HL-60 (cell line): ENCODE measurements at regions not wholly inside any gene's neighbourhood (a gene's known extent, or its start where the extent isn't known, plus 50 kb on each side); places are given as distances from the start of the nearest gene placed in this dataset.

Source experiments
- POLR2AphosphoS5 ChIP-seq: IDR thresholded peaks from 2 replicates; pipeline ENCODE4 v1.6.1; 2012; ENCODE audit warnings: low read depth
- TF ChIP-seq, protein P1 (sequence below): IDR thresholded peaks from one replicate; pipeline ENCODE4 v1.5.1; 2011; ENCODE audit warnings: low read length, control low read depth, inconsistent platforms; ENCODE audit not compliant: insufficient read depth
- TF ChIP-seq, protein P2 (sequence below): IDR thresholded peaks from 2 replicates; pipeline ENCODE4 v1.6.1; 2012; ENCODE audit warnings: low read depth; ENCODE audit not compliant: insufficient replicate concordance

DNA sequence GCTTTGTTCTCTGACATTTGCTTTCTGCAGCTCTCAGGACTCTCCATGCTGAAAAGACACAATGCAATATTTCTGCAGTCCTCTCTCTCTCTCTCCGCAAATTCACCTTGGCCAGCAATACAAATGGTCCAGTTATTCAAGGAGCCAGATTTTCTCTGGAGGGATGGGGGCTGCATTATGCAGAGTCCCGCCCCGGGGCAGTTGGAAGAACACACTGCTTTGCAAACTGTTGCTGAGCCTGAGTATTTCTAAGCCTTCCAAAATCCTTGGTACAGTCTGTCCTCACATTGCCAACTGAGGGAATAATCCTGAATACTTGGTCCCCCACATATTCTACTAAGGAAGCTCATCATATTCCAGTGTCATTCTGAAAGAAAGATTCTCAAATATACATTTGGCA lies 94.3 kb upstream of the ZC3H12C start:
- TF ChIP-seq, protein P1, sequence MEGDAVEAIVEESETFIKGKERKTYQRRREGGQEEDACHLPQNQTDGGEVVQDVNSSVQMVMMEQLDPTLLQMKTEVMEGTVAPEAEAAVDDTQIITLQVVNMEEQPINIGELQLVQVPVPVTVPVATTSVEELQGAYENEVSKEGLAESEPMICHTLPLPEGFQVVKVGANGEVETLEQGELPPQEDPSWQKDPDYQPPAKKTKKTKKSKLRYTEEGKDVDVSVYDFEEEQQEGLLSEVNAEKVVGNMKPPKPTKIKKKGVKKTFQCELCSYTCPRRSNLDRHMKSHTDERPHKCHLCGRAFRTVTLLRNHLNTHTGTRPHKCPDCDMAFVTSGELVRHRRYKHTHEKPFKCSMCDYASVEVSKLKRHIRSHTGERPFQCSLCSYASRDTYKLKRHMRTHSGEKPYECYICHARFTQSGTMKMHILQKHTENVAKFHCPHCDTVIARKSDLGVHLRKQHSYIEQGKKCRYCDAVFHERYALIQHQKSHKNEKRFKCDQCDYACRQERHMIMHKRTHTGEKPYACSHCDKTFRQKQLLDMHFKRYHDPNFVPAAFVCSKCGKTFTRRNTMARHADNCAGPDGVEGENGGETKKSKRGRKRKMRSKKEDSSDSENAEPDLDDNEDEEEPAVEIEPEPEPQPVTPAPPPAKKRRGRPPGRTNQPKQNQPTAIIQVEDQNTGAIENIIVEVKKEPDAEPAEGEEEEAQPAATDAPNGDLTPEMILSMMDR: no peak
- TF ChIP-seq POLR2AphosphoS5: no peak
- TF ChIP-seq, protein P2, sequence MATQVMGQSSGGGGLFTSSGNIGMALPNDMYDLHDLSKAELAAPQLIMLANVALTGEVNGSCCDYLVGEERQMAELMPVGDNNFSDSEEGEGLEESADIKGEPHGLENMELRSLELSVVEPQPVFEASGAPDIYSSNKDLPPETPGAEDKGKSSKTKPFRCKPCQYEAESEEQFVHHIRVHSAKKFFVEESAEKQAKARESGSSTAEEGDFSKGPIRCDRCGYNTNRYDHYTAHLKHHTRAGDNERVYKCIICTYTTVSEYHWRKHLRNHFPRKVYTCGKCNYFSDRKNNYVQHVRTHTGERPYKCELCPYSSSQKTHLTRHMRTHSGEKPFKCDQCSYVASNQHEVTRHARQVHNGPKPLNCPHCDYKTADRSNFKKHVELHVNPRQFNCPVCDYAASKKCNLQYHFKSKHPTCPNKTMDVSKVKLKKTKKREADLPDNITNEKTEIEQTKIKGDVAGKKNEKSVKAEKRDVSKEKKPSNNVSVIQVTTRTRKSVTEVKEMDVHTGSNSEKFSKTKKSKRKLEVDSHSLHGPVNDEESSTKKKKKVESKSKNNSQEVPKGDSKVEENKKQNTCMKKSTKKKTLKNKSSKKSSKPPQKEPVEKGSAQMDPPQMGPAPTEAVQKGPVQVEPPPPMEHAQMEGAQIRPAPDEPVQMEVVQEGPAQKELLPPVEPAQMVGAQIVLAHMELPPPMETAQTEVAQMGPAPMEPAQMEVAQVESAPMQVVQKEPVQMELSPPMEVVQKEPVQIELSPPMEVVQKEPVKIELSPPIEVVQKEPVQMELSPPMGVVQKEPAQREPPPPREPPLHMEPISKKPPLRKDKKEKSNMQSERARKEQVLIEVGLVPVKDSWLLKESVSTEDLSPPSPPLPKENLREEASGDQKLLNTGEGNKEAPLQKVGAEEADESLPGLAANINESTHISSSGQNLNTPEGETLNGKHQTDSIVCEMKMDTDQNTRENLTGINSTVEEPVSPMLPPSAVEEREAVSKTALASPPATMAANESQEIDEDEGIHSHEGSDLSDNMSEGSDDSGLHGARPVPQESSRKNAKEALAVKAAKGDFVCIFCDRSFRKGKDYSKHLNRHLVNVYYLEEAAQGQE: no peak
